HG02623 (cell line): ENCODE measurements at regions not wholly inside any gene's neighbourhood (a gene's known extent, or its start where the extent isn't known, plus 50 kb on each side); places are given as distances from the start of the nearest gene placed in this dataset.
"Not testable (repeated sequence)": the region's sequence is repeated elsewhere in the genome, so short reads cannot be mapped to it uniquely, and the experiment has no call there.

Experiments
- ATAC-seq: cut with Tn5 transposase; IDR thresholded peaks from one replicate; pipeline ENCODE4 v1.9.1; 2021; ENCODE audit warnings: moderate library complexity; ENCODE audit not compliant: unreplicated experiment

DNA sequence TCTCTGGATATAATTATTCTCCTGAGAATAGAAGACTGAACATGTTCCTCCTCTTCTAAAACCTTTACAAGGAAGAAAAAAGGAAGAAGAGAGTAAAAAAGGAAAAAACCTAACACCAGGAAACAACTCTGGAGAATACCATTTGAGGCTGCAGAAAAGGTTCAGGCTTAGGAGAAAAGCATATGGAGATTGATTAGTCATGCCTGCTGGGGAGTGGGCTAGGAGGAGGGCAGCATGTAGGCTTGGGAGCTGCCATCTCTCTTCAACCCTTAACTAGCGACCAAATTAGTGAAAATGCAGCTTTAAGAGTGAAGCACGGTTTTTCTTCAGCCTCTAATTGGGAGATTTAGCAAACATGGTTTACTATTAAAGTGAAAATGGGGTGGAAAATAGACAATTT is 273.0 kb upstream of the CRY1 start:
- no peak for ATAC-seq

GRCh38 chr12:107368586-107368985 is 275.2 kb upstream of the CRY1 start:
- no peak for ATAC-seq

GRCh38 chr12:107369006-107369405 is 275.7 kb upstream of the CRY1 start:
- no peak for ATAC-seq

DNA sequence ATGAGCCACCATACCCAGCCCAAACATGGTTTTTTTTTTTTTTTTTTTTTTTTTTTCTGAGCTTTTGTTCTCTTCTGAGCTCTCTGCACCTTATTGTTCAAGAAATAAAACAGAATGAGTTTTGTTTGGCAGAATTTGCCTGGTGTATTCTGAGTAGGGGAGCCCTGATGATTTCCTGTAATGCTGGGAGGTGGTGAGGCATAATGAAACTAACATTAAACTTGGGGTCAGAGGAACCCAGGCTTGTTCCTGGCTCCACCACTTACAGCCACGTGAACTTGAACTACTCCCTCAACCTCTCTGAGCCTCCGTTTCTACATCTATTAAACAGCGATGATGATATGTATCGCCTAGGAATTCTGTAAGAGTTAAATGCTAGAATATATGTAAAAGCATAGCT is 276.3 kb upstream of the CRY1 start:
- ATAC-seq, result no peak

DNA sequence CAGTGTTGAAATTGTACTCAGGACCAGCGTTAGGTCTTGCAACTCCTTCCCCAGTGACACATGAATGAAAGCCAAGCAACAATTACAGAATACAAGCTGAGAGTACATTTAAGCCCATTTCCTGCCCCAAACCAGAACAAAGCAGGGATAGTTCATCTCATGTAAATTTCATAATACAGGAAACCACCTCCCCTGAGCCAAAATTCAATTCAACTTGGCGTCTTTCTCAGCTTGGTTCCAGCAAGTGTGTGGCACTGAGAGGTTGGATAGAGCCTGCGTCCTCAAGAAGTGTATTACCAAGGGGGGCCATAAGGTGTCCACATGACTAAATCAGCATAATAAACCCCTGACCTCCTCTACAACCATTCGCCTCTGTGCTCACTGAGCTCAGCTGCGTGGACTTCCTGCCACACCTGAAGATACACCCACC is 278.9 kb upstream of the CRY1 start:
- no peak for ATAC-seq

DNA sequence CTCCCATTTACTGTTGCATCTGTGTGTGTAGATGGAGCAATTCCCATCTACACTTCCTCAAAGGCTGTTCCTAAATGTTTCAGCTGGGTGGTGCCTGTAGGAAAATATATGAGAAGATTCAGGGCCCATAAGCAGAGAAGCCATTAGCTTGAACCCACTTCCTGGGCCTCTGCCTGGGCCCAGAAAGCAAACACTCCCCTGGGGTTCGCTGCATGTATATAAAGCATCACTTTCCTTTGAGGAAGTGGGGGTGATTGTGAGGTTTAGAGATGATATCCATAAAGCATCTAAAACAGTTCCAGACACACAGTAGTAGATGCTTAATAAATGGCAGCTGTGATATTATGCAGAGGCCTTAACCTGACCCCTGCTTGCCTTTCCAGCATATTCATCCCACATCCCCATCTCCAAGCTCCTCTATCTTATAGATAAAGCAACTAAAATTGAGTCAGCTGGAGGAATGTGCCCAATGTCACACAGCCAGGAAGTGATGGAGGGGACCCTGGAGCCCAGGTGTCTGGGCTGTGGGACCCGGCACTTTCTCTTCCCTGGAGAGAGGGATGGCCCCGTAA is 280.0 kb upstream of the CRY1 start:
- ATAC-seq, result no peak

GRCh38 chr12:107374161-107374840 is 281.0 kb upstream of the CRY1 start:
- no peak for ATAC-seq

DNA sequence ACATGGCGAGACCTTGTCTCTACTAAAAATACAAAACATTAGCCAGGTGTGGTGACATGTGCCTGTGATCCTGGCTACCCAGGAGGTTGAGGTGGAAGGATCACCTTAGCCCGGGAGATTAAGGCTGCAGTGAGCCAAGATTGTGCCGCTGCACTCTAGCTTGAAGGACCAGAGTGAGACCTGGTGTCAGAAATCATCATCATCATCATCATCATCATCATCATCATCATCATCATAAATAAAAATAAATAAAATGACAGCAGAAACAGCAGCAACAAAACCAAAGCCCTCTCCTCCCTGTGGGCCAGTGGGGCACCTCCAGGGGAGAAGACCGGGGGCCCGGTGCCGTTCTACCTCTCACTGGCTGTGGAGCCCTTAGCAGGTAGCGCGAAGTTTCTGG is 281.9 kb upstream of the CRY1 start:
- no peak for ATAC-seq

DNA sequence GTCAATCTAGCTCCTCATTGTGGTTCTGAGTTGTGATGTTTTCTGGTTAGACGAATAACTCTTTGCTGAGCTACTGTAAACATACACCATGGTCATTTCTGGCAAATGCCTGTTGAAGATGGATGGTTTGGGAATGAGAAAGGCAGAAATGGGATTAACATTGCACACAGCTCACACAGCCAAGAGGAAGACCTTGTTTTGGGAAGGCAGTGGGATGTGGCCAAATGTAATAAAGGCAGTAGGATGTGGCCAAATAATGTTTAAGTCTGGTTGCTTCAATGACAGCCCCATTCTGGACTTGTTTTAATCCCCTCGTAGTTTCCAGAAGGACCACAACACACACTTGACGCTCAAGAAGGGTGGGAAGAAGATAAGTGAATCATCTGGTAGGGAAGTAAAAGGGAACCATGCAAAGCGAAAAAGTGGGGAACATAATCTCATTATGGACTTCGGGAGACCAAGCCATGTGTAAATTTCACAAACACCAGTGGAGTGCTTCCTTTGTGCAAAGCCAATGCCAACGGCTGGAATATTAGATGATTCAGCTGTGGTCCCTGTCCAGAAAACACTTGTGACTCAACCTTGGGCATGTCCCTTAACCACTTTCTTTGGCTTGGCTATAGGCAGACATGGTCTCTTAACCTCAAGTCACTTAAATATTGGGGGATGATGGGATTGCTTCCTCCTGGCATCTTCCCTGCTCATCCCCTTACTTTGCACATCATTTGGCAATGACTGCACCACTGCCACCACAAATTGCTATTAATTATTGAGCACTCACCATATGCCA is 284.4 kb upstream of the CRY1 start:
- no peak for ATAC-seq

DNA sequence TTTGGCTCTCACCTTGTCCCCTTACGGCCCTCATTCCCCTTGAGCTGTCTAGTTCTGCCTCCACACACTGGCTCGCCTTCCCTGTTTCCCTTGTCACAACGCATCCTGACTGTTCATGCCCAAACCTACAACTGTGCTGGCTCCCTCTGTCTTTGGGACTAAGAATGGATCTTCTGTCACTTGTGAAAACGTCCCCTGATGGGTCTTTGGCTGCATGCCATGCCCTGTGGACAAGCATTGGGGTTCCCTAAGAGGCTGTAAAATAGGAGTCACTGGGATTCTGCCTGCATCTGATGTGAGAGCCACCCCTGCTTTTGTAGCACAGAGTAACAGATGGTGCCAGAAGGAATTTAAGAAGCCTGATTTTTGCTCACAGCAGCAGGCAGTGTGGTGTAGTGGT is 285.3 kb upstream of the CRY1 start:
- ATAC-seq, result no peak

GRCh38 chr12:107379142-107379851 is 285.9 kb upstream of the CRY1 start:
- not testable (repeated sequence) for ATAC-seq

- no peak for ATAC-seq
Measured at GRCh38 chr12:107379852-107380567, 286.7 kb upstream of the CRY1 start.

- no peak for ATAC-seq
Measured at GRCh38 chr12:107384645-107385044, 291.3 kb upstream of the CRY1 start.

DNA sequence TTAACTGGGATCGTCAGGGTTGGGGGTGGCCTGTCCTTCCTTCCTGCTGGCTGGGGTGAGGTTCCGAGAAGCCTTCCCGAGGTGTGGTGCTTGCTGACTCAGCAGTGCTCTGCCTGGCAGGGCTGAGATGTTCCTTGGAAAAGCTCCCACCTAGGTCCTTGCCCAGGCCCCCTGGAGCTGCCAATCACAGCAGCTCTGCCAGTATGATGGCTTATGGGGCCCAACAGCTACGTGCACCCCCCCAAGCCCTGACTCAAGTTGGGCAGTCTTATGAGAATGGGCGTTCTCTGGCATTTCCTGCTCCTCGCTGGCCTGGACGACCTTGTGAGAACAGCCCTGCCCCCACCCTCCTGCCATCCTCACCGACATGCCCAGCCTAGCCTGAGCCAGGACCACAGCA is 292.2 kb upstream of the CRY1 start:
- ATAC-seq, result no peak

GRCh38 chr12:107386569-107386968 is 293.2 kb upstream of the CRY1 start:
- ATAC-seq, result no peak

GRCh38 chr12:107388263-107388662 is 294.9 kb upstream of the CRY1 start:
- no peak for ATAC-seq

DNA sequence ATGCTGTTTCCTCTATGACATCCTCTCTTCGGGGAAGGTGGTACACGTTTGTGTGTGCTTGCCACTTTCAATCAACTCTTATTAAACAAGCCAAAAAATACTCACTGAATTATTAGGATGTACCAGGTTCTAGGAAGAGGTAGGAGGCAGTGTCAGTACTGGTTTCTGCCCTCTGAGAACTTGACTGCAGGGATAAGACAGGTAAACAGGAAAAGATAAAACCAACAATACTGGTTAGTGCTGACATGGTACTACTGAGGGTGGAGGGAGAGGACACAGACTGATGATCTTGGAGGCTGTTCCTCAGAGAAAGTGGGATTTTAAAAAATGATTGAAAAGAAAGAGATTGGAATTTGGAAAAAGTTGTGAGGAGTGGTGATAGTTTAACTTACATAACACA is 295.2 kb upstream of the PWP1 start:
- no peak for ATAC-seq

- ATAC-seq, result no peak
Measured at GRCh38 chr12:107393043-107393717, 292.4 kb upstream of the PWP1 start.

- no peak for ATAC-seq
Measured at GRCh38 chr12:107394693-107395092, 290.9 kb upstream of the PWP1 start.

- ATAC-seq, result no peak
Measured at GRCh38 chr12:107395817-107396216, 289.8 kb upstream of the PWP1 start.
